Neural crest cell (in vitro differentiated cells): ENCODE measurements at regions not wholly inside any gene's neighbourhood (a gene's known extent, or its start where the extent isn't known, plus 50 kb on each side); places are given as distances from the start of the nearest gene placed in this dataset.

ENCODE experiments used
- DNase-seq: peaks from one replicate; pipeline ENCODE4 v3.0.0; 2021; ENCODE audit warnings: low read depth, mixed read lengths, low spot score
- H3K27ac Mint-ChIP-seq: one replicate; pipeline ENCODE4 v1.8.0; 2021; ENCODE audit warnings: mild to moderate bottlenecking, mixed read lengths; ENCODE audit not compliant: unreplicated experiment
- H3K27me3 Mint-ChIP-seq: 2 replicates; pipeline ENCODE4 v1.8.0; 2021; ENCODE audit warnings: low read depth, mild to moderate bottlenecking, mixed read lengths
- H3K36me3 Mint-ChIP-seq: 2 replicates; pipeline ENCODE4 v1.8.0; 2021; ENCODE audit warnings: low read depth, mild to moderate bottlenecking, mixed read lengths
- H3K4me1 Mint-ChIP-seq: 2 replicates; pipeline ENCODE4 v1.8.0; 2021; ENCODE audit warnings: mixed read lengths
- H3K4me3 Mint-ChIP-seq: one replicate; pipeline ENCODE4 v1.8.0; 2021; ENCODE audit warnings: mild to moderate bottlenecking, mixed read lengths
- H3K9me3 Mint-ChIP-seq: 2 replicates; pipeline ENCODE4 v1.8.0; 2021; ENCODE audit warnings: mixed read lengths
- CTCF ChIP-seq: fragments of 200-600 bp; sonication (generic); conservative IDR thresholded peaks from 2 replicates; pipeline ENCODE4 v1.5.0; 2021; ENCODE audit warnings: antibody characterized with exemption, mild to moderate bottlenecking

- TF ChIP-seq CTCF, result no peak
- Mint-ChIP-seq H3K36me3 (no peaks in the 10 kb centered on the region), H3K27me3 (no peaks in the 10 kb centered on the region), H3K9me3 (no peaks in the 10 kb centered on the region), H3K27ac (no peak overlapping the region), H3K4me3 (no peak overlapping the region), H3K4me1 (no peaks in the 10 kb centered on the region)
- no peak for DNase-seq
Measured at GRCh38 chr20:7144464-7144863, 377.0 kb downstream of the BMP2 start.

- Mint-ChIP-seq H3K27ac (no peak overlapping the region), H3K9me3 (no peaks in the 10 kb centered on the region), H3K4me3 (no peak overlapping the region), H3K36me3 (no peaks in the 10 kb centered on the region), H3K4me1 (no peaks in the 10 kb centered on the region), H3K27me3 (no peaks in the 10 kb centered on the region)
- no peak for DNase-seq
- no peak for TF ChIP-seq CTCF
Measured at GRCh38 chr20:7146552-7147219, 379.2 kb downstream of the BMP2 start.

- no peak for TF ChIP-seq CTCF
- Mint-ChIP-seq H3K36me3 (no peaks in the 10 kb centered on the region), H3K4me1 (no peaks in the 10 kb centered on the region), H3K4me3 (no peak overlapping the region), H3K9me3 (no peaks in the 10 kb centered on the region), H3K27ac (no peak overlapping the region), H3K27me3 (no peaks in the 10 kb centered on the region)
- DNase-seq, result no peak
Measured at GRCh38 chr20:7147220-7147601, 379.7 kb downstream of the BMP2 start.

GRCh38 chr20:7151676-7152470, 384.4 kb downstream of the BMP2 start:
- Mint-ChIP-seq H3K4me3 (no peak overlapping the region), H3K9me3 (no peaks in the 10 kb centered on the region), H3K27me3 (no peaks in the 10 kb centered on the region), H3K36me3 (no peaks in the 10 kb centered on the region), H3K4me1 (no peaks in the 10 kb centered on the region), H3K27ac (no peak overlapping the region)
- DNase-seq, result no peak
- no peak for TF ChIP-seq CTCF

GRCh38 chr20:7155282-7155681, 387.8 kb downstream of the BMP2 start:
- H3K4me1 Mint-ChIP-seq, result no peaks in the 10 kb centered on the region
- no peak for TF ChIP-seq CTCF
- no peaks in the 10 kb centered on the region for H3K27me3 Mint-ChIP-seq
- no peak for DNase-seq
- no peaks in the 10 kb centered on the region for H3K9me3 Mint-ChIP-seq
- H3K27ac Mint-ChIP-seq, result no peak overlapping the region
- no peak overlapping the region for H3K4me3 Mint-ChIP-seq
- H3K36me3 Mint-ChIP-seq, result no peaks in the 10 kb centered on the region
